Neural cell (in vitro differentiated cells): ENCODE measurements at regions not wholly inside any gene's neighbourhood (a gene's known extent, or its start where the extent isn't known, plus 50 kb on each side); places are given as distances from the start of the nearest gene placed in this dataset.

ENCODE experiments used
- H2AFZ ChIP-seq: fragments of 200-600, 300-800 bp; sonication (generic), shearing (Covaris generic); 2 replicates; pipeline ENCODE4 v1.6.0; 2014; ENCODE audit warnings: low read depth, mild to moderate bottlenecking, antibody characterized with exemption, low read length, moderate library complexity
- H3F3A ChIP-seq: fragments of 200-600 bp; shearing (Covaris generic); 2 replicates; pipeline ENCODE4 v1.6.1; 2016; ENCODE audit warnings: mild to moderate bottlenecking, moderate library complexity, mixed read lengths, antibody characterized with exemption, low read length; ENCODE audit not compliant: insufficient read depth, poor library complexity, severe bottlenecking
- H3K27ac ChIP-seq: fragments of 200-600, 300-800 bp; sonication (generic), shearing (Covaris generic); 2 replicates; pipeline ENCODE4 v1.5.1; 2014; ENCODE audit warnings: mild to moderate bottlenecking, low read length, moderate library complexity
- H3K27me3 ChIP-seq: fragments of 300-800, 200-600 bp; sonication (generic), shearing (Covaris generic); 2 replicates; pipeline ENCODE4 v1.6.0; 2014; ENCODE audit warnings: mild to moderate bottlenecking, low read depth, low read length, moderate library complexity; ENCODE audit not compliant: insufficient read depth
- H3K36me3 ChIP-seq: fragments of 300-800, 200-600 bp; sonication (generic), shearing (Covaris generic); 2 replicates; pipeline ENCODE4 v1.5.1; 2014; ENCODE audit warnings: mild to moderate bottlenecking, antibody characterized with exemption, low read length, moderate library complexity; ENCODE audit not compliant: insufficient read depth
- H3K4me2 ChIP-seq: fragments of 300-800, 200-600 bp; sonication (generic), shearing (Covaris generic); 2 replicates; pipeline ENCODE4 v1.6.0; 2014; ENCODE audit warnings: mild to moderate bottlenecking, low read length
- H3K4me3 ChIP-seq: fragments of 300-800, 200-600 bp; sonication (generic), shearing (Covaris generic); 2 replicates; pipeline ENCODE4 v1.5.1; 2014; ENCODE audit warnings: mild to moderate bottlenecking, low read length, moderate library complexity
- H3K79me2 ChIP-seq: fragments of 200-600 bp; shearing (Covaris generic); replicated peaks from 2 replicates; pipeline ENCODE4 v1.6.0; 2014; ENCODE audit warnings: mild to moderate bottlenecking, low read length, moderate library complexity; ENCODE audit not compliant: insufficient read depth
- H3K9ac ChIP-seq: fragments of 300-800, 200-600 bp; sonication (generic), shearing (Covaris generic); 2 replicates; pipeline ENCODE4 v1.6.1; 2016; ENCODE audit warnings: mild to moderate bottlenecking, low read length, mixed read lengths
- H3K9me2 ChIP-seq: fragments of 200-600 bp; shearing (Covaris generic); 2 replicates; pipeline ENCODE4 v1.6.1; 2016; ENCODE audit warnings: mild to moderate bottlenecking, low read length, mixed read lengths; ENCODE audit not compliant: insufficient read depth
- H3K9me3 ChIP-seq: fragments of 200-600, 300-800 bp; sonication (generic), shearing (Covaris generic); 2 replicates; pipeline ENCODE4 v1.6.1; 2016; ENCODE audit warnings: mild to moderate bottlenecking, mixed run types, low read length, moderate library complexity, mixed read lengths
- H4K20me1 ChIP-seq: fragments of 200-600 bp; shearing (Covaris generic); 2 replicates; pipeline ENCODE4 v1.6.1; 2016; ENCODE audit warnings: mild to moderate bottlenecking, mixed run types; ENCODE audit not compliant: insufficient read depth
- EP300 ChIP-seq: fragments of 450-650 bp; conservative IDR thresholded peaks from 2 replicates; pipeline ENCODE4 v1.6.1; 2014; ENCODE audit warnings: antibody characterized with exemption, mild to moderate bottlenecking, moderate library complexity; ENCODE audit not compliant: poor library complexity, severe bottlenecking
- EZH2 ChIP-seq: fragments of 200-600, 300-800 bp; shearing (Covaris generic), sonication (generic); IDR thresholded peaks from 2 replicates; pipeline ENCODE4 v1.6.1; 2014; ENCODE audit warnings: antibody characterized with exemption, low read length, borderline replicate concordance, mild to moderate bottlenecking; ENCODE audit not compliant: insufficient read depth, poor library complexity, severe bottlenecking
- MXI1 ChIP-seq: fragments of 450-650 bp; conservative IDR thresholded peaks from 2 replicates; pipeline ENCODE4 v1.6.1; 2014; ENCODE audit warnings: antibody characterized with exemption, mild to moderate bottlenecking; ENCODE audit not compliant: poor library complexity, severe bottlenecking
- POLR2AphosphoS5 ChIP-seq: IDR thresholded peaks from 2 replicates; pipeline ENCODE4 v1.6.1; 2012
- RAD21 ChIP-seq: fragments of 450-650 bp; conservative IDR thresholded peaks from 2 replicates; pipeline ENCODE4 v1.6.1; 2014; ENCODE audit warnings: antibody characterized with exemption, mild to moderate bottlenecking, moderate library complexity
- SMC3 ChIP-seq: fragments of 450-650 bp; conservative IDR thresholded peaks from 2 replicates; pipeline ENCODE4 v1.6.1; 2014; ENCODE audit warnings: antibody characterized with exemption, mild to moderate bottlenecking, moderate library complexity; ENCODE audit not compliant: poor library complexity
- TAF1 ChIP-seq: IDR thresholded peaks from 2 replicates; pipeline ENCODE4 v1.6.1; 2012; ENCODE audit warnings: low read depth
- TF ChIP-seq, protein P1 (sequence below): fragments of 450-650 bp; IDR thresholded peaks from 2 replicates; pipeline ENCODE4 v1.5.1; 2014; ENCODE audit warnings: antibody characterized with exemption, mild to moderate bottlenecking, moderate library complexity; ENCODE audit not compliant: poor library complexity, severe bottlenecking
- TF ChIP-seq, protein P2 (sequence below): IDR thresholded peaks from 2 replicates; pipeline ENCODE4 v1.6.1; 2012; ENCODE audit warnings: borderline replicate concordance

DNA sequence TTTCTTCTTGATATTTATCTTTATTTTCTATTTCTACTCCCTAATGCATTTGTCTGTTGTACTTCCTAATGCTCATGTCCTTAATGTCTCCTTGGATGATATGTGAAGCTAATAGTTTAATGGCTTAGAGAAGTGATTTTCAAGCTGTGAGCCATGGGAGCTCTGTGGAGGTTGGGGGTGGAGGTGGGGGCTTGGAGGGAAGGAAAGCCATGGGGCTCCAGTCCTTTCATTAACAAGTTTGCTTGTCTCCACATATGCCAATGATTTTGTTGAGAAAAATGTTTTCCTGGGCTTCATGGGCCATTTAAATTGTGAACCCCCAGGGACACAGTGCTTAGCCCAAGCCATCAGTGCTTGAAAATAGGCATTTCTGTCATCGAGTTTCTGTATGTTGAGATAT lies 264.1 kb downstream of the SCG2 start:
- H4K20me1 ChIP-seq = no peaks in the 10 kb centered on the region
- TF ChIP-seq EZH2 = no peak
- no peak for TF ChIP-seq RAD21
- no peak for TF ChIP-seq EP300
- TF ChIP-seq MXI1 = no peak
- no peak for TF ChIP-seq TAF1
- TF ChIP-seq, protein P1, sequence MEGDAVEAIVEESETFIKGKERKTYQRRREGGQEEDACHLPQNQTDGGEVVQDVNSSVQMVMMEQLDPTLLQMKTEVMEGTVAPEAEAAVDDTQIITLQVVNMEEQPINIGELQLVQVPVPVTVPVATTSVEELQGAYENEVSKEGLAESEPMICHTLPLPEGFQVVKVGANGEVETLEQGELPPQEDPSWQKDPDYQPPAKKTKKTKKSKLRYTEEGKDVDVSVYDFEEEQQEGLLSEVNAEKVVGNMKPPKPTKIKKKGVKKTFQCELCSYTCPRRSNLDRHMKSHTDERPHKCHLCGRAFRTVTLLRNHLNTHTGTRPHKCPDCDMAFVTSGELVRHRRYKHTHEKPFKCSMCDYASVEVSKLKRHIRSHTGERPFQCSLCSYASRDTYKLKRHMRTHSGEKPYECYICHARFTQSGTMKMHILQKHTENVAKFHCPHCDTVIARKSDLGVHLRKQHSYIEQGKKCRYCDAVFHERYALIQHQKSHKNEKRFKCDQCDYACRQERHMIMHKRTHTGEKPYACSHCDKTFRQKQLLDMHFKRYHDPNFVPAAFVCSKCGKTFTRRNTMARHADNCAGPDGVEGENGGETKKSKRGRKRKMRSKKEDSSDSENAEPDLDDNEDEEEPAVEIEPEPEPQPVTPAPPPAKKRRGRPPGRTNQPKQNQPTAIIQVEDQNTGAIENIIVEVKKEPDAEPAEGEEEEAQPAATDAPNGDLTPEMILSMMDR = no peak
- no peak for TF ChIP-seq SMC3
- H3K4me3 ChIP-seq = no peak overlapping the region
- H3K9me2 ChIP-seq = no peaks in the 10 kb centered on the region
- no peak overlapping the region for H3K4me2 ChIP-seq
- H3K27me3 ChIP-seq = no peaks in the 10 kb centered on the region
- no peak overlapping the region for H2AFZ ChIP-seq
- no peak overlapping the region for H3K27ac ChIP-seq
- no peaks in the 10 kb centered on the region for H3K79me2 ChIP-seq
- H3K9me3 ChIP-seq = no peaks in the 10 kb centered on the region
- H3F3A ChIP-seq = no peaks in the 10 kb centered on the region
- no peak overlapping the region for H3K9ac ChIP-seq
- no peaks in the 10 kb centered on the region for H3K36me3 ChIP-seq

DNA sequence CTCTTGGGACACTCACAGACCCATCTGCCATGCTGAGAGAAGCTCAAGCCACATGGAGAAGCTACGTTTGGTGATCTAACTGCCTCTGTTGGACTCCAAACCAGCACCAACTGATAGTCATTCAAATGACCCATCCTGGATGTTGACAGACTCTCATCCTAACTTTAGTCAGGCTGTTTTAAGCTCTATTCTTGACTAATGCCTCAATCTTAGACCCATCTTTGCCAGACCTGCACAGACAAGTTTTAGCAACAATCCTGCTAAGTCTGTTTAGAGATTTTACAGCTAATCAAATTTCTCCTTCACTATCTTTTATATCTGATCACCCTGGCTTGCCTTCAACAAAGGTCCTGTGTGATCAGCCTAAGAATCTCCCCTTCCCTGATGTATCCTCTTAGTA lies 245.1 kb downstream of the SCG2 start:
- Histone ChIP-seq H3K27ac (no peak overlapping the region), H3K9me2 (no peaks in the 10 kb centered on the region), H4K20me1 (no peaks in the 10 kb centered on the region), H3K79me2 (no peaks in the 10 kb centered on the region), H3K36me3 (no peaks in the 10 kb centered on the region), H3K4me3 (no peak overlapping the region), H3K27me3 (no peaks in the 10 kb centered on the region), H3K9ac (no peak overlapping the region), H2AFZ (no peak overlapping the region), H3F3A (no peaks in the 10 kb centered on the region), H3K4me2 (no peak overlapping the region), H3K9me3 (no peaks in the 10 kb centered on the region)
- TF ChIP-seq MXI1 = no peak
- no peak for TF ChIP-seq TAF1
- no peak for TF ChIP-seq SMC3
- no peak for TF ChIP-seq RAD21
- TF ChIP-seq, protein P1 = no peak
- no peak for TF ChIP-seq POLR2AphosphoS5
- no peak for TF ChIP-seq EP300
- no peak for TF ChIP-seq EZH2
- TF ChIP-seq, protein P2, sequence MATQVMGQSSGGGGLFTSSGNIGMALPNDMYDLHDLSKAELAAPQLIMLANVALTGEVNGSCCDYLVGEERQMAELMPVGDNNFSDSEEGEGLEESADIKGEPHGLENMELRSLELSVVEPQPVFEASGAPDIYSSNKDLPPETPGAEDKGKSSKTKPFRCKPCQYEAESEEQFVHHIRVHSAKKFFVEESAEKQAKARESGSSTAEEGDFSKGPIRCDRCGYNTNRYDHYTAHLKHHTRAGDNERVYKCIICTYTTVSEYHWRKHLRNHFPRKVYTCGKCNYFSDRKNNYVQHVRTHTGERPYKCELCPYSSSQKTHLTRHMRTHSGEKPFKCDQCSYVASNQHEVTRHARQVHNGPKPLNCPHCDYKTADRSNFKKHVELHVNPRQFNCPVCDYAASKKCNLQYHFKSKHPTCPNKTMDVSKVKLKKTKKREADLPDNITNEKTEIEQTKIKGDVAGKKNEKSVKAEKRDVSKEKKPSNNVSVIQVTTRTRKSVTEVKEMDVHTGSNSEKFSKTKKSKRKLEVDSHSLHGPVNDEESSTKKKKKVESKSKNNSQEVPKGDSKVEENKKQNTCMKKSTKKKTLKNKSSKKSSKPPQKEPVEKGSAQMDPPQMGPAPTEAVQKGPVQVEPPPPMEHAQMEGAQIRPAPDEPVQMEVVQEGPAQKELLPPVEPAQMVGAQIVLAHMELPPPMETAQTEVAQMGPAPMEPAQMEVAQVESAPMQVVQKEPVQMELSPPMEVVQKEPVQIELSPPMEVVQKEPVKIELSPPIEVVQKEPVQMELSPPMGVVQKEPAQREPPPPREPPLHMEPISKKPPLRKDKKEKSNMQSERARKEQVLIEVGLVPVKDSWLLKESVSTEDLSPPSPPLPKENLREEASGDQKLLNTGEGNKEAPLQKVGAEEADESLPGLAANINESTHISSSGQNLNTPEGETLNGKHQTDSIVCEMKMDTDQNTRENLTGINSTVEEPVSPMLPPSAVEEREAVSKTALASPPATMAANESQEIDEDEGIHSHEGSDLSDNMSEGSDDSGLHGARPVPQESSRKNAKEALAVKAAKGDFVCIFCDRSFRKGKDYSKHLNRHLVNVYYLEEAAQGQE = no peak
